IPS DF 4.7 (cell line): ENCODE measurements at regions not wholly inside any gene's neighbourhood (a gene's known extent, or its start where the extent isn't known, plus 50 kb on each side); places are given as distances from the start of the nearest gene placed in this dataset.

ENCODE experiments used
- DNase-seq: peaks from one replicate; pipeline ENCODE4 v3.0.0-alpha.2; 2013; ENCODE audit warnings: low spot score; ENCODE audit errors: extremely low read depth

DNA sequence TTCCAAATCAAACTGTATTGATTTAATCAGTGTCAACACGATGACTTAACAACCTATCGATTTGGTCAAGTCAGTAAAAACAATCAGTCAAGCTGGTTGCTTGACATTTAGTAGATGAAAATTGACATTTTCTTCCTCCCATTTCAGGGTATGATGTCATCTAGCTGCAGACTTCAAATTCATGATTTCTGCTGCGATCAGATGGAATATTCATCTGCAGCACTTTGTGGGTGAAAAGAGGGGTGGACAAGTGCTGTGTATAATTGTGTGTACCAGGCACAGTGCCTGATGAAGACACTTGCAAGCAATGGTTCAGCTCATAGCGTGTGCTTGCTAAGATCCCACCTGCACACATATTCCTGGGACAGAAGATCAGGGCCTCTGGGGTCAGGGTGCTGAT, 479.8 kb downstream of the DISC1 start:
- no peak for DNase-seq

- no peak for DNase-seq
Observed at GRCh38 chr1:232105561-232105960, 479.0 kb downstream of the DISC1 start.

DNA sequence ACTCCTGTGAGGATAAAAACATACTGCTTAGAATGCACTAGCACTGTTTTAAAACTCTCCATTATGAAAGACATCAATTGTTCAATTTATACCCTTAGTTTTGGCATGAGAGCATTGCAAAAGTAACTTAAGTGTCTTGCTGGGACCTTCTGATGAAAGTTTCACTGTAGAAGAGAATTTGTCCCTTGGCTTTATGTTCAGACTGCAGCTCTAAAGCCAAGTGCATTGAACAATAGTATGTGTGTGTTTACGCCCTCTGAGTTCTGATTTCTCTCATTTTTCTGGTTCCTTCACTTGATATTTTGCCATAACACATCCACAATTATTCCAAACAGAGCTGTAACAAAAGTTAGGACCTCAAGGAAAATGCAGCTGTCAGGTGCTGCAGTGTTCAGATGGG, 474.6 kb downstream of the DISC1 start:
- DNase-seq: no peak

DNA sequence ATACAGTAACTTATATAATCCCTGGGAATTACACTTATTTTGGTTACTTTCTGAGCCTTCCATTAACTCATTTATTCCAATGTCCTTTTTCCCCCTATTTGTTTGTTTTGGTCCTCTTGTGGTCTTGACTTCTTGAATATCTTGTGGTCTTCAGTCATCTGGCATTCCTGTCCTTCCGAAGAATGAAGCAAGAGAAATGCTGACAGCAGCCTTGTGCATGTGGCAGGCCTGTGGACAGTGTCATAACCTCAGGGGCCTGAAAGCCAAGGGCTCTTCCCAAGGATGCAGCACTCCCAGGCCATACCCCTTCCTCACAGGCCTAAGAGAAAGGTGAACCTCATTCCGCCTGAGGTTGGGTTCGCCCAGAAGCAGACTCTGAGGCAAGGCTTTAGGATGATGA, 470.2 kb downstream of the DISC1 start:
- no peak for DNase-seq
